ENCODE measurements at regions not wholly inside any gene's neighbourhood (a gene's known extent, or its start where the extent isn't known, plus 50 kb on each side); places are given as distances from the start of the nearest gene placed in this dataset.

GRCh38 chr3:182180654-182181385, 469.1 kb downstream of the SOX2 start:
- no peaks in the 10 kb centered on the region for H3K9me3 ChIP-seq (ENCODE audit: low read length)
- H3K27ac ChIP-seq (ENCODE audit: low read depth, low read length, poor library complexity, severe bottlenecking) = no peak overlapping the region
- POLR2A ChIA-PET = interaction anchor here (0.6 to 2.9 kb wide), 4 partner anchors 9 to 1156 kb away, joined by 3 to 14 read pairs (median 4); no protein-coding TSS in a partner anchor
- CTCF ChIA-PET (ENCODE audit: unreplicated experiment) = no interaction called here
- H3K4me2 ChIP-seq (ENCODE audit: low read length) = no peak overlapping the region
- H3K4me3 ChIP-seq (ENCODE audit: low read depth, low read length, poor library complexity, severe bottlenecking) = no peak overlapping the region
- intact Hi-C loops (cut with micrococcal nuclease; ENCODE audit: unreplicated experiment) = no loop called here
- H3K79me2 ChIP-seq (ENCODE audit: insufficient read depth, low read depth, low read length) = no peaks in the 10 kb centered on the region
- BruUV-seq (replicated peaks) = no TSS peak
- TF ChIP-seq EZH2phosphoT487 (IDR thresholded peaks at IDR 0.05; ENCODE audit: borderline replicate concordance, low read depth, low read length) = no peak
- no peak for TF ChIP-seq CTCF (conservative IDR thresholded peaks at IDR 0.05; ENCODE audit: low read length)
- no peak overlapping the region for H2AFZ ChIP-seq (ENCODE audit: low read length)
- no peaks in the 10 kb centered on the region for H3K36me3 ChIP-seq (ENCODE audit: insufficient read depth, low read length)
- no peaks in the 10 kb centered on the region for H3K9me2 ChIP-seq (ENCODE audit: insufficient read depth, low read length)
- DNase-seq (ENCODE audit: low spot score) = no peak
- no peaks in the 10 kb centered on the region for H4K20me1 ChIP-seq (ENCODE audit: insufficient read depth, low read length)
- no peaks in the 10 kb centered on the region for H3K4me1 ChIP-seq (ENCODE audit: insufficient read depth, low read length, poor library complexity, severe bottlenecking)

- Histone ChIP-seq H3K4me2 (ENCODE audit: low read length) (no peak overlapping the region), H3K9me2 (ENCODE audit: insufficient read depth, low read length) (no peaks in the 10 kb centered on the region), H3K4me3 (ENCODE audit: low read depth, low read length, poor library complexity, severe bottlenecking) (no peak overlapping the region), H4K20me1 (ENCODE audit: insufficient read depth, low read length) (no peaks in the 10 kb centered on the region), H3K4me1 (ENCODE audit: insufficient read depth, low read length, poor library complexity, severe bottlenecking) (no peaks in the 10 kb centered on the region), H3K79me2 (ENCODE audit: insufficient read depth, low read depth, low read length) (no peaks in the 10 kb centered on the region), H3K9me3 (ENCODE audit: low read length) (no peaks in the 10 kb centered on the region), H3K36me3 (ENCODE audit: insufficient read depth, low read length) (no peaks in the 10 kb centered on the region), H2AFZ (ENCODE audit: low read length) (no peak overlapping the region), H3K27ac (ENCODE audit: low read depth, low read length, poor library complexity, severe bottlenecking) (no peak overlapping the region)
- TF ChIP-seq EZH2phosphoT487 (IDR thresholded peaks at IDR 0.05; ENCODE audit: borderline replicate concordance, low read depth, low read length) (no peak), CTCF (conservative IDR thresholded peaks at IDR 0.05; ENCODE audit: low read length) (no peak)
- BruUV-seq (replicated peaks) = no TSS peak
- DNase-seq (ENCODE audit: low spot score) = no peak
- intact Hi-C loops (cut with micrococcal nuclease; ENCODE audit: unreplicated experiment) = no loop called here
- ChIA-PET CTCF (ENCODE audit: unreplicated experiment) (no interaction called here), POLR2A (interaction anchor here (2.9 kb wide), 1 partner anchor 11 kb away, joined by 14 read pairs; no protein-coding TSS in a partner anchor)
These were observed 470.8 kb downstream of the SOX2 start for GRCh38 chr3:182182531-182182968.
